HEK293 (cell line): ENCODE measurements at regions not wholly inside any gene's neighbourhood (a gene's known extent, or its start where the extent isn't known, plus 50 kb on each side); places are given as distances from the start of the nearest gene placed in this dataset.
A peak's percentile ranks its signal among the peaks of the same experiment; 100 is the strongest.

Experiments
- CTCF ChIA-PET: fragments of 350-600 bp; formaldehyde crosslinking; extraction: SDS; loops from one replicate; lab custom pipeline; 2021; ENCODE audit warnings: antibody characterized with exemption; lab: Yijun Ruan, JAX
- POLR2A ChIA-PET: fragments of 300-600 bp; formaldehyde crosslinking; extraction: SDS; loops from one replicate; lab custom pipeline; 2020; ENCODE audit warnings: antibody characterized with exemption, inconsistent platforms; lab: Yijun Ruan, JAX
- H3K27ac ChIP-seq: fragments of 200-500 bp; sonication (Bioruptor generic); 2 replicates; pipeline ENCODE4 v1.5.1; 2014; ENCODE audit warnings: low read depth, low read length, control low read depth, inconsistent platforms; ENCODE audit errors: extremely low read depth
- H3K36me3 ChIP-seq, 2 experiments: fragments of 200-500 bp in 1 of 2; sonication (Bioruptor generic) in 1 of 2; 1 replicate in 1 of 2; 2 replicates in 1 of 2; pipeline ENCODE4 v1.5.1; 2014 to 2017; ENCODE audit warnings: inconsistent platforms in 2 of 2, low read length in 2 of 2; ENCODE audit not compliant: control insufficient read depth in 2 of 2, insufficient read depth in 1 of 2
- H3K4me1 ChIP-seq: fragments of 200-500 bp; sonication (Bioruptor generic); 2 replicates; pipeline ENCODE4 v1.5.1; 2014; ENCODE audit warnings: mild to moderate bottlenecking, low read length, inconsistent platforms; ENCODE audit not compliant: control insufficient read depth, insufficient read depth
- H3K4me3 ChIP-seq: 2 replicates; pipeline ENCODE4 v1.5.1; 2011; ENCODE audit warnings: low read depth, mild to moderate bottlenecking, control low read depth, low read length, moderate library complexity
- H3K9me3 ChIP-seq: fragments of 200-500 bp; sonication (Bioruptor generic); 2 replicates; pipeline ENCODE4 v1.5.1; 2014; ENCODE audit warnings: low read depth, low read length, inconsistent platforms; ENCODE audit not compliant: control insufficient read depth, insufficient read depth
- PATZ1 ChIP-seq: fragments of 450-650 bp; formaldehyde crosslinking; IDR thresholded peaks from 2 replicates; pipeline ENCODE4 v1.5.1; 2016; ENCODE audit warnings: missing biosample characterization, missing genetic modification characterization
- SETDB1 ChIP-seq: IDR thresholded peaks from one replicate; pipeline ENCODE4 v1.6.1; 2017; ENCODE audit warnings: mild to moderate bottlenecking, low read length, moderate library complexity, mixed read lengths; ENCODE audit not compliant: insufficient read length
- SP2 ChIP-seq: fragments of 450-650 bp; formaldehyde crosslinking; IDR thresholded peaks from 2 replicates; pipeline ENCODE4 v1.5.1; 2016; ENCODE audit warnings: missing biosample characterization, missing genetic modification characterization
- SP7 ChIP-seq: fragments of 450-650 bp; formaldehyde crosslinking; IDR thresholded peaks from 2 replicates; pipeline ENCODE4 v1.5.1; 2016; ENCODE audit warnings: missing biosample characterization, missing genetic modification characterization
- TRIM28 ChIP-seq: IDR thresholded peaks from 2 replicates; pipeline ENCODE4 v1.6.1; 2011; ENCODE audit warnings: low read length, control low read depth, borderline replicate concordance
- ZFP37 ChIP-seq: fragments of 450-650 bp; formaldehyde crosslinking; IDR thresholded peaks from 2 replicates; pipeline ENCODE4 v1.5.1; 2016; ENCODE audit warnings: missing biosample characterization, missing genetic modification characterization
- ZNF10 ChIP-seq: fragments of 450-650 bp; formaldehyde crosslinking; IDR thresholded peaks from 2 replicates; pipeline ENCODE4 v1.5.1; 2017; ENCODE audit warnings: missing biosample characterization, missing genetic modification characterization
- ZNF132 ChIP-seq: fragments of 450-650 bp; formaldehyde crosslinking; IDR thresholded peaks from 2 replicates; pipeline ENCODE4 v1.5.1; 2017; ENCODE audit warnings: missing biosample characterization, missing genetic modification characterization, borderline replicate concordance
- ZNF140 ChIP-seq: fragments of 450-650 bp; formaldehyde crosslinking; IDR thresholded peaks from 2 replicates; pipeline ENCODE4 v1.5.1; 2016; ENCODE audit warnings: missing biosample characterization, missing genetic modification characterization
- ZNF26 ChIP-seq: fragments of 450-650 bp; formaldehyde crosslinking; IDR thresholded peaks from 2 replicates; pipeline ENCODE4 v1.5.1; 2016; ENCODE audit warnings: missing biosample characterization, missing genetic modification characterization
- ZNF311 ChIP-seq: fragments of 450-650 bp; formaldehyde crosslinking; IDR thresholded peaks from 2 replicates; pipeline ENCODE4 v1.5.1; 2017; ENCODE audit warnings: missing biosample characterization, missing genetic modification characterization, borderline replicate concordance
- ZNF324 ChIP-seq: fragments of 450-650 bp; formaldehyde crosslinking; IDR thresholded peaks from 2 replicates; pipeline ENCODE4 v1.5.1; 2016; ENCODE audit warnings: missing biosample characterization, missing genetic modification characterization
- ZNF362 ChIP-seq: fragments of 450-650 bp; formaldehyde crosslinking; IDR thresholded peaks from 2 replicates; pipeline ENCODE4 v1.5.1; 2016; ENCODE audit warnings: missing biosample characterization, missing genetic modification characterization
- ZNF37A ChIP-seq: fragments of 450-650 bp; IDR thresholded peaks from 2 replicates; pipeline ENCODE4 v1.5.1; 2018; ENCODE audit warnings: missing biosample characterization, missing genetic modification characterization
- ZNF394 ChIP-seq: fragments of 450-650 bp; formaldehyde crosslinking; IDR thresholded peaks from 2 replicates; pipeline ENCODE4 v1.5.1; 2016; ENCODE audit warnings: missing biosample characterization, missing genetic modification characterization, mild to moderate bottlenecking, moderate library complexity, borderline replicate concordance
- ZNF404 ChIP-seq: fragments of 450-650 bp; formaldehyde crosslinking; IDR thresholded peaks from 2 replicates; pipeline ENCODE4 v1.5.1; 2017; ENCODE audit warnings: missing biosample characterization, missing genetic modification characterization
- ZNF423 ChIP-seq: fragments of 450-650 bp; formaldehyde crosslinking; IDR thresholded peaks from 2 replicates; pipeline ENCODE4 v1.5.1; 2016; ENCODE audit warnings: missing biosample characterization, missing genetic modification characterization
- ZNF433 ChIP-seq: fragments of 450-650 bp; formaldehyde crosslinking; IDR thresholded peaks from 2 replicates; pipeline ENCODE4 v1.5.1; 2016; ENCODE audit warnings: missing biosample characterization, missing genetic modification characterization, low read depth
- ZNF48 ChIP-seq: fragments of 450-650 bp; formaldehyde crosslinking; IDR thresholded peaks from 2 replicates; pipeline ENCODE4 v1.5.1; 2016; ENCODE audit warnings: missing biosample characterization, missing genetic modification characterization
- ZNF548 ChIP-seq: fragments of 450-650 bp; formaldehyde crosslinking; IDR thresholded peaks from 2 replicates; pipeline ENCODE4 v1.5.1; 2016; ENCODE audit warnings: missing biosample characterization, missing genetic modification characterization
- ZNF549 ChIP-seq: fragments of 450-650 bp; IDR thresholded peaks from 2 replicates; pipeline ENCODE4 v1.5.1; 2018; ENCODE audit warnings: missing biosample characterization, missing genetic modification characterization, mild to moderate bottlenecking, inconsistent platforms, moderate library complexity
- ZNF677 ChIP-seq: fragments of 450-650 bp; IDR thresholded peaks from 2 replicates; pipeline ENCODE4 v1.5.0; 2018; ENCODE audit warnings: missing biosample characterization, mild to moderate bottlenecking, missing genetic modification characterization, moderate library complexity
- ZNF768 ChIP-seq: fragments of 450-650 bp; formaldehyde crosslinking; IDR thresholded peaks from 2 replicates; pipeline ENCODE4 v1.5.1; 2018; ENCODE audit warnings: missing biosample characterization, mild to moderate bottlenecking, missing genetic modification characterization
- ZNF777 ChIP-seq: fragments of 450-650 bp; formaldehyde crosslinking; IDR thresholded peaks from 2 replicates; pipeline ENCODE4 v1.5.1; 2017; ENCODE audit warnings: missing biosample characterization, missing genetic modification characterization, borderline replicate concordance
- ZNF791 ChIP-seq: fragments of 450-650 bp; formaldehyde crosslinking; IDR thresholded peaks from 2 replicates; pipeline ENCODE4 v1.5.1; 2016; ENCODE audit warnings: missing biosample characterization, missing genetic modification characterization
- ZSCAN23 ChIP-seq: fragments of 450-650 bp; formaldehyde crosslinking; IDR thresholded peaks from 2 replicates; pipeline ENCODE4 v1.5.1; 2016; ENCODE audit warnings: missing biosample characterization, missing genetic modification characterization
- ZSCAN4 ChIP-seq: fragments of 450-650 bp; formaldehyde crosslinking; IDR thresholded peaks from 2 replicates; pipeline ENCODE4 v1.5.1; 2017; ENCODE audit warnings: missing biosample characterization, missing genetic modification characterization

- POLR2A ChIA-PET, result no interaction called here
- Histone ChIP-seq H3K27ac (no peak overlapping the region), H3K4me3 (no peak overlapping the region), H3K9me3 (no peaks in the 10 kb centered on the region), H3K36me3 (no peaks in the 10 kb centered on the region), H3K4me1 (no peaks in the 10 kb centered on the region)
- no peak for TF ChIP-seq ZNF362
- CTCF ChIA-PET, result interaction anchor here (0.7 kb wide), 1 partner anchor 12 kb away, joined by 3 read pairs; no protein-coding TSS in a partner anchor
Observed at GRCh38 chr6:61217714-61218113, 1068.3 kb downstream of the KHDRBS2 start.

- TF ChIP-seq ZNF791 (tag by site-specific recombination) (no peak), TRIM28 (peak; percentile 80), SETDB1 (peak; percentile 97), ZNF324 (tag by site-specific recombination) (no peak), ZNF26 (no peak), ZNF140 (tag by site-specific recombination) (no peak), PATZ1 (no peak), ZSCAN23 (tag by site-specific recombination) (no peak), ZNF10 (tag by site-specific recombination) (no peak), ZNF549 (tag by site-specific recombination) (no peak), ZNF433 (tag by site-specific recombination) (no peak)
- Histone ChIP-seq H3K9me3 (no peaks in the 10 kb centered on the region), H3K4me1 (no peaks in the 10 kb centered on the region), H3K27ac (no peak overlapping the region), H3K4me3 (no peak overlapping the region), H3K36me3 (no peaks in the 10 kb centered on the region)
- CTCF ChIA-PET, result no interaction called here
- POLR2A ChIA-PET, result no interaction called here
Observed at GRCh38 chr6:61210549-61210948, 1075.5 kb downstream of the KHDRBS2 start.

GRCh38 chr6:61203966-61204496 is 1082.0 kb downstream of the KHDRBS2 start:
- ChIA-PET POLR2A (no interaction called here), CTCF (no interaction called here)
- no peaks in the 10 kb centered on the region for H3K4me1 ChIP-seq
- H3K4me3 ChIP-seq, result no peak overlapping the region
- no peaks in the 10 kb centered on the region for H3K36me3 ChIP-seq
- H3K9me3 ChIP-seq, result no peaks in the 10 kb centered on the region
- H3K27ac ChIP-seq, result no peak overlapping the region
- TF ChIP-seq ZNF132 (tag by site-specific recombination), result no peak
- no peak for TF ChIP-seq SP7 (tag by site-specific recombination)
- no peak for TF ChIP-seq ZNF777 (tag by site-specific recombination)
- TF ChIP-seq ZNF48 (tag by site-specific recombination), result no peak
- TF ChIP-seq ZNF311 (tag by site-specific recombination), result no peak
- TF ChIP-seq ZNF791 (tag by site-specific recombination), result no peak
- no peak for TF ChIP-seq ZNF768 (tag by site-specific recombination)
- no peak for TF ChIP-seq ZNF394 (tag by site-specific recombination)
- TF ChIP-seq ZNF548 (tag by site-specific recombination), result no peak
- no peak for TF ChIP-seq ZNF37A (tag by site-specific recombination)
- TF ChIP-seq ZFP37 (tag by site-specific recombination), result no peak
- no peak for TF ChIP-seq ZSCAN4 (tag by site-specific recombination)
- no peak for TF ChIP-seq SP2 (tag by site-specific recombination)
- TF ChIP-seq ZNF423 (tag by site-specific recombination), result no peak
- no peak for TF ChIP-seq ZNF677
- TF ChIP-seq ZNF404 (tag by site-specific recombination), result no peak
